SK-N-SH (cell line): ENCODE measurements at regions not wholly inside any gene's neighbourhood (a gene's known extent, or its start where the extent isn't known, plus 50 kb on each side); places are given as distances from the start of the nearest gene placed in this dataset.

Source experiments
- CTCF ChIA-PET: fragments of 300-600, 350-600 bp; formaldehyde crosslinking; extraction: SDS; loops from one replicate; lab custom pipeline; 2021; lab: Yijun Ruan, JAX
- POLR2A ChIA-PET: fragments of 350-600 bp; sonication (Branson Sonifier 250); formaldehyde crosslinking; extraction: SDS; loops from one replicate; lab custom pipeline; 2020; ENCODE audit warnings: antibody characterized with exemption, inconsistent platforms; lab: Yijun Ruan, JAX
- DNase-seq: peaks from one replicate; pipeline ENCODE4 v3.0.0; 2012
- H2AFZ ChIP-seq: fragments of 200-600 bp; sonication (generic); 2 replicates; pipeline ENCODE4 v1.8.1; 2016; ENCODE audit warnings: antibody characterized with exemption, mild to moderate bottlenecking, low read depth
- H3F3A ChIP-seq: fragments of 200-600 bp; sonication (generic); replicated peaks from 2 replicates; pipeline ENCODE3; 2016; ENCODE audit warnings: antibody characterized with exemption, mild to moderate bottlenecking; ENCODE audit not compliant: insufficient read depth
- H3K27ac ChIP-seq, 2 experiments: fragments of 200-500 bp in 1 of 2; fragments of 200-600 bp in 1 of 2; sonication (Bioruptor generic) in 1 of 2; sonication (generic), shearing (Covaris generic) in 1 of 2; 2 replicates each; pipeline versions ENCODE4 v1.5.1 to v1.6.1; 2014 to 2016; ENCODE audit warnings: low read depth in 2 of 2, inconsistent platforms in 1 of 2, low read length in 1 of 2, mild to moderate bottlenecking in 1 of 2, mixed read lengths in 1 of 2
- H3K27me3 ChIP-seq: fragments of 200-600 bp; sonication (generic), shearing (Covaris generic); 2 replicates; pipeline ENCODE4 v1.6.1; 2016; ENCODE audit warnings: mixed run types; ENCODE audit not compliant: insufficient read depth
- H3K36me3 ChIP-seq, 2 experiments: fragments of 200-500 bp in 1 of 2; fragments of 200-600 bp in 1 of 2; sonication (Bioruptor generic) in 1 of 2; sonication (generic) in 1 of 2; replicated peaks in 1 of 2; 2 replicates each; pipeline versions ENCODE3 to v1.5.1; 2014 to 2016; ENCODE audit warnings: low read length in 1 of 2, mild to moderate bottlenecking in 1 of 2; ENCODE audit not compliant: insufficient read depth in 2 of 2, control insufficient read depth in 1 of 2
- H3K4me1 ChIP-seq, 2 experiments: fragments of 200-500 bp in 1 of 2; fragments of 200-600 bp in 1 of 2; sonication (Bioruptor generic) in 1 of 2; sonication (generic), shearing (Covaris generic) in 1 of 2; 2 replicates each; pipeline versions ENCODE4 v1.5.1 to v1.6.1; 2014 to 2016; ENCODE audit warnings: low read depth in 1 of 2, low read length in 1 of 2, mixed run types in 1 of 2; ENCODE audit not compliant: insufficient read depth in 2 of 2, control insufficient read depth in 1 of 2
- H3K4me2 ChIP-seq: fragments of 200-600 bp; sonication (generic), shearing (Covaris generic); 2 replicates; pipeline ENCODE4 v1.6.1; 2017; ENCODE audit warnings: mixed run types
- H3K4me3 ChIP-seq, 2 experiments: fragments of 200-500 bp in 1 of 2; fragments of 200-600 bp in 1 of 2; sonication (Bioruptor generic) in 1 of 2; sonication (generic), shearing (Covaris generic) in 1 of 2; 2 replicates each; pipeline versions ENCODE4 v1.5.1 to v1.8.1; 2014 to 2016; ENCODE audit warnings: low read depth in 2 of 2, inconsistent platforms in 1 of 2, low read length in 1 of 2, mild to moderate bottlenecking in 1 of 2, mixed read lengths in 1 of 2, moderate library complexity in 1 of 2
- H3K79me2 ChIP-seq: fragments of 200-600 bp; sonication (generic); 2 replicates; pipeline ENCODE4 v1.8.1; 2017; ENCODE audit warnings: mild to moderate bottlenecking; ENCODE audit not compliant: insufficient read depth
- H3K9ac ChIP-seq: fragments of 200-600 bp; sonication (generic); 2 replicates; pipeline ENCODE4 v1.6.1; 2017; ENCODE audit warnings: mixed run types
- H3K9me2 ChIP-seq: fragments of 200-600 bp; sonication (generic); 2 replicates; pipeline ENCODE4 v1.6.1; 2017; ENCODE audit warnings: mixed run types
- H3K9me3 ChIP-seq: fragments of 200-600 bp; sonication (generic); 2 replicates; pipeline ENCODE4 v1.6.1; 2017; ENCODE audit warnings: mixed run types, mild to moderate bottlenecking, moderate library complexity
- H4K20me1 ChIP-seq: fragments of 200-600 bp; sonication (generic); 2 replicates; pipeline ENCODE4 v1.6.1; 2017; ENCODE audit warnings: mild to moderate bottlenecking, mixed run types; ENCODE audit not compliant: insufficient read depth
- CHD2 ChIP-seq: fragments of 150-350 bp; IDR thresholded peaks from 2 replicates; pipeline ENCODE4 v1.6.1; 2018; ENCODE audit warnings: low read length; ENCODE audit not compliant: partially characterized antibody
- EZH2phosphoT487 ChIP-seq: fragments of 200-600 bp; sonication (generic); IDR thresholded peaks from 2 replicates; pipeline ENCODE4 v1.6.1; 2017; ENCODE audit warnings: low read depth, mixed run types, mild to moderate bottlenecking, antibody characterized with exemption, moderate library complexity, borderline replicate concordance
- FOXJ3 ChIP-seq: sonication (generic); formaldehyde crosslinking; IDR thresholded peaks from 2 replicates; pipeline ENCODE4 v1.5.1; 2020; ENCODE audit warnings: mild to moderate bottlenecking, missing genetic modification reagents
- GATA2 ChIP-seq: sonication (generic); formaldehyde crosslinking; IDR thresholded peaks from 2 replicates; pipeline ENCODE4 v1.5.0; 2020; ENCODE audit warnings: mild to moderate bottlenecking, missing genetic modification reagents
- JUND ChIP-seq: IDR thresholded peaks from 2 replicates; pipeline ENCODE4 v1.4.0; 2012
- NRF1 ChIP-seq: IDR thresholded peaks from 2 replicates; pipeline ENCODE4 v1.6.1; 2012; ENCODE audit warnings: low read depth, mild to moderate bottlenecking, low read length
- PBX3 ChIP-seq: IDR thresholded peaks from 2 replicates; pipeline ENCODE4; 2012
- RAD21 ChIP-seq: IDR thresholded peaks from 2 replicates; pipeline ENCODE4 v1.6.1; 2012; ENCODE audit warnings: mild to moderate bottlenecking, low read length
- RFX5 ChIP-seq: IDR thresholded peaks from 2 replicates; pipeline ENCODE4 v1.6.1; 2012; ENCODE audit warnings: mild to moderate bottlenecking, improper control_type of control experiment, low read length
- SMC3 ChIP-seq: IDR thresholded peaks from 2 replicates; pipeline ENCODE4 v1.6.1; 2012; ENCODE audit warnings: low read depth, low read length, improper control_type of control experiment
- TAF1 ChIP-seq: IDR thresholded peaks from 2 replicates; pipeline ENCODE4 v1.6.1; 2012; ENCODE audit warnings: low read depth, mild to moderate bottlenecking, low read length, moderate library complexity, borderline replicate concordance
- USF2 ChIP-seq: fragments of 150-350 bp; IDR thresholded peaks from 2 replicates; pipeline ENCODE4 v1.6.1; 2017; ENCODE audit warnings: antibody characterized with exemption, low read length, low read depth, borderline replicate concordance
- ZBTB33 ChIP-seq: IDR thresholded peaks from 2 replicates; pipeline ENCODE4 v1.4.0; 2012; ENCODE audit warnings: low read depth, borderline replicate concordance
- WGBS: methylation state at CpG from one replicate; pipeline ENCODE4 v1.1.6; 2017; ENCODE audit warnings: low lambda C conversion rate; 5-methylcytosine and 5-hydroxymethylcytosine counted together

DNA sequence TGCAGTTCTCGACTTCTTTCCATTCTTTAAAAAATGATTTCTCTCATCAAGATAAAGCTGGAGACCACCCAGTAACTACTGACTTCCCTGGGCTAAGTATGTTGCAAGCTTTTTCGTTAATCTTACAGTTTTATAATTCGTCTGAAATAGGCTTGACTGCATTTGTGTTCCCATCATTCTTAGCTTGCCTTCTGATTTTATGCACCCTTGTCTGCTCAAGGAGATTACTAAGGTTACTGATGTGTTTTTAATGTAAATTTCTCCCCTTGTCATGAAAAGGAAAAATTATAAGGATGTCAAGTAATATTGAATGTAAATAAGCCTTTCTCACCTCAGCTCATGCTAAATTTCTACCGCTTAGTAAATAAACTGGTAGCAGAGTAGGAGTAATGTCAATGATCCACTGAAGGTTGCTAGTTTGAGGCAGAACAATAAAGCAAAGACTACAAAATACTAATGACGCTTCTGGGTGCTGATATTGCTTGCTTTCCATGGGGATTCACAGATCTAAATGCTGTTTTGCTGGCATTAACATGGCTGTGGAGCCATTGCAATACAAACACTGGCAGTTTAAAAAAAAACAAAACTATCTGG, 91.9 kb upstream of the CDH20 start:
- Histone ChIP-seq H3K27me3 (no peaks in the 10 kb centered on the region), H3K9me2 (no peaks in the 10 kb centered on the region), H3K9me3 (no peaks in the 10 kb centered on the region), H3K9ac (no peak overlapping the region), H2AFZ (no peak overlapping the region), H3K27ac (no peak overlapping the region), H3F3A (no peaks in the 10 kb centered on the region), H3K36me3 (no peaks in the 10 kb centered on the region), H3K4me1 (no peaks in the 10 kb centered on the region), H3K4me2 (no peak overlapping the region), H3K4me3 (no peak overlapping the region), H3K79me2 (no peaks in the 10 kb centered on the region), H4K20me1 (no peaks in the 10 kb centered on the region)
- ChIA-PET POLR2A (no interaction called here), CTCF (interaction anchor here (0.6 kb wide), 1 partner anchor 261 kb away, joined by 3 read pairs; no protein-coding TSS in a partner anchor)
- no peak for DNase-seq
- 36% methylated on average over 5 of the region's 5 CpGs for WGBS
- TF ChIP-seq RAD21 (no peak), FOXJ3 (CRISPR knock-in tag) (no peak), EZH2phosphoT487 (no peak)

GRCh38 chr18:61244632-61245031, 88.6 kb upstream of the CDH20 start:
- no peaks in the 10 kb centered on the region for H4K20me1 ChIP-seq
- CTCF ChIA-PET = interaction anchor here (0.7 kb wide), 1 partner anchor 257 kb away, joined by 3 read pairs; no protein-coding TSS in a partner anchor
- no peak for TF ChIP-seq USF2
- TF ChIP-seq RAD21 = no peak
- no peak for TF ChIP-seq GATA2
- TF ChIP-seq NRF1 = no peak
- H3K4me2 ChIP-seq = no peak overlapping the region
- H3K9me2 ChIP-seq = no peaks in the 10 kb centered on the region
- no peak overlapping the region for H3K27ac ChIP-seq
- H3K9me3 ChIP-seq = no peaks in the 10 kb centered on the region
- no peak overlapping the region for H3K4me3 ChIP-seq
- H2AFZ ChIP-seq = no peak overlapping the region
- no peaks in the 10 kb centered on the region for H3F3A ChIP-seq
- H3K27me3 ChIP-seq = no peaks in the 10 kb centered on the region
- 54% methylated on average over 3 of the region's 3 CpGs for WGBS
- H3K9ac ChIP-seq = no peak overlapping the region
- POLR2A ChIA-PET = no interaction called here
- no peaks in the 10 kb centered on the region for H3K36me3 ChIP-seq
- no peak for DNase-seq
- H3K79me2 ChIP-seq = no peaks in the 10 kb centered on the region
- H3K4me1 ChIP-seq = no peaks in the 10 kb centered on the region

DNA sequence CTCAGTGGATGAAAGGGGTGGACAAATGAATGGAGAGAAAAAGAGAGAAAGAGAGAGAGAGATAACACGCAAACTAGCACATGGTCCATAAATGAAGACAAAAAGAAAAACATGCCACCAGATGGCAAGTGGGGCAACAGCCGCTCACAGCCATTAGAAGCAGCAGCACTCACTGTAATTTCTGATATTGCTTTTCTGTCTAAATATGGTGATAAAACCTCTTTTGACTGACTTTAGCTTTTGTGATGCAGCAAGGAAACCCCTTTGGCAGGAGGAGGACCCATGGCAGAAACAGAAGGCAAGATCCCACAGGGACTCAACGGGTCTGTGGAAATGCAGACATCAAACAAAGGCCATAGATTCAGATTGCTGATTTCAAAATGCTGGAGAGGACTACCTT, 88.0 kb upstream of the CDH20 start:
- Histone ChIP-seq H3K4me2 (no peak overlapping the region), H3K9me2 (no peaks in the 10 kb centered on the region), H3K36me3 (no peaks in the 10 kb centered on the region), H3K4me1 (no peaks in the 10 kb centered on the region), H3K27ac (no peak overlapping the region), H3K9ac (no peak overlapping the region), H2AFZ (no peak overlapping the region), H3K79me2 (no peaks in the 10 kb centered on the region), H4K20me1 (no peaks in the 10 kb centered on the region), H3K4me3 (no peak overlapping the region), H3K9me3 (no peaks in the 10 kb centered on the region), H3F3A (no peaks in the 10 kb centered on the region), H3K27me3 (no peaks in the 10 kb centered on the region)
- ChIA-PET CTCF (interaction anchor here (0.8 kb wide), 1 partner anchor 9 kb away, joined by 3 read pairs; no protein-coding TSS in a partner anchor), POLR2A (no interaction called here)
- WGBS = 58% methylated on average over 3 of the region's 3 CpGs
- DNase-seq = no peak
- TF ChIP-seq TAF1 (no peak), PBX3 (no peak), JUND (no peak), NRF1 (no peak), FOXJ3 (CRISPR knock-in tag) (no peak), CHD2 (no peak), RFX5 (no peak), SMC3 (no peak), RAD21 (no peak), ZBTB33 (no peak)
